Sigmoid colon (tissue), 4 donors: ENCODE measurements at regions not wholly inside any gene's neighbourhood (a gene's known extent, or its start where the extent isn't known, plus 50 kb on each side); places are given as distances from the start of the nearest gene placed in this dataset.
A peak's percentile ranks its signal among the peaks of the same experiment; 100 is the strongest.

Source experiments
- CTCF ChIP-seq, 4 experiments: fragments of 450-650 bp in 3 of 4; fragments of 200-600 bp in 1 of 4; IDR thresholded peaks; one replicate each; pipeline ENCODE4 v1.5.1; 2016 to 2019; ENCODE audit warnings: antibody characterized with exemption in 4 of 4, mild to moderate bottlenecking in 3 of 4, moderate library complexity in 2 of 4
- POLR2AphosphoS5 ChIP-seq, 4 donors: sonication (generic); formaldehyde crosslinking; IDR thresholded peaks; one replicate each; pipeline ENCODE4 v1.6.1; 2017; ENCODE audit warnings: antibody characterized with exemption in 4 of 4

GRCh38 chr6:16964553-16965499 lies 137.0 kb upstream of the STMND1 start:
- TF ChIP-seq CTCF (IDR thresholded peaks at IDR 0.05) (peak; percentile 67 to 89 (median 82)), POLR2AphosphoS5 (IDR thresholded peaks at IDR 0.05) (no peak)
